Transverse colon (tissue), 4 donors: ENCODE measurements at regions not wholly inside any gene's neighbourhood (a gene's known extent, or its start where the extent isn't known, plus 50 kb on each side); places are given as distances from the start of the nearest gene placed in this dataset.

Source experiments
- DNase-seq: peaks from one replicate; pipeline ENCODE4 v3.0.0-alpha.2; 2019
- H3K27ac ChIP-seq, 4 donors: fragments of 200-600 bp; sonication (generic); 2 replicates each; pipeline ENCODE4 v1.5.1; 2016 to 2018; ENCODE audit warnings: inconsistent platforms in 4 of 4
- H3K27me3 ChIP-seq: fragments of 200-600 bp; sonication (generic); 2 replicates; pipeline ENCODE4 v1.5.1; 2017; ENCODE audit warnings: inconsistent platforms
- H3K36me3 ChIP-seq, 4 donors: fragments of 200-600 bp; sonication (generic); 2 replicates each; pipeline ENCODE4 v1.5.1; 2017 to 2019; ENCODE audit warnings: inconsistent platforms in 4 of 4
- H3K4me1 ChIP-seq, 4 donors: fragments of 200-600 bp; sonication (generic); 2 replicates each; pipeline ENCODE4 v1.5.1; 2017 to 2020; ENCODE audit warnings: inconsistent platforms in 4 of 4
- H3K4me3 ChIP-seq, 4 donors: fragments of 200-600 bp; sonication (generic); 1 replicate in 1 of 4; 2 replicates in 3 of 4; pipeline versions ENCODE4 v1.5.1 to v1.6.1; 2017 to 2019; ENCODE audit warnings: inconsistent platforms in 4 of 4
- H3K9me3 ChIP-seq, 2 donors: fragments of 200-600 bp; sonication (generic); 2 replicates each; pipeline ENCODE4 v1.5.1; 2017 to 2019; ENCODE audit warnings: inconsistent platforms in 2 of 2
- EP300 ChIP-seq: sonication (generic); formaldehyde crosslinking; IDR thresholded peaks from one replicate; pipeline ENCODE4 v1.6.1; 2017; ENCODE audit warnings: antibody characterized with exemption, low read depth
- POLR2A ChIP-seq: fragments of 450-650 bp; IDR thresholded peaks from one replicate; pipeline ENCODE4 v1.6.1; 2016; ENCODE audit warnings: antibody characterized with exemption, mild to moderate bottlenecking, moderate library complexity
- POLR2AphosphoS5 ChIP-seq, 3 donors: sonication (generic); formaldehyde crosslinking; IDR thresholded peaks; one replicate each; pipeline ENCODE4 v1.6.1; 2016; ENCODE audit warnings: antibody characterized with exemption in 3 of 3
- WGBS, 2 donors: methylation state at CpG; one replicate each; pipeline ENCODE4 v1.1.5; 2018; ENCODE audit warnings: low coverage in 1 of 2; 5-methylcytosine and 5-hydroxymethylcytosine counted together
- in situ Hi-C, 4 donors: fragments of 200-750 bp; cut with MboI; loops; one replicate each; pipeline versions ENCODE4 v1.15.0 to v1.15.1; 2017; ENCODE audit warnings: low sequenced_read_pairs in 3 of 4, low pct_ligation_motif_present in 1 of 4, low pct_unique_long_range_greater_than_20kb in 1 of 4
- intact Hi-C: fragments of 100-400 bp; cut with DNase I; formaldehyde crosslinking; loops from one replicate; pipeline ENCODE4 v1.15.1; 2023; ENCODE audit warnings: low total_unique reads
- TF ChIP-seq, protein P1 (sequence below), 5 experiments: fragments of 200-600 bp in 3 of 5; fragments of 450-650 bp in 2 of 5; sonication (generic) in 3 of 5; IDR thresholded peaks; 1 replicate in 2 of 5; 2 replicates in 3 of 5; pipeline ENCODE4 v1.5.1; 2016 to 2017; ENCODE audit warnings: antibody characterized with exemption in 5 of 5, inconsistent platforms in 3 of 5, mild to moderate bottlenecking in 2 of 5, moderate library complexity in 1 of 5

DNA sequence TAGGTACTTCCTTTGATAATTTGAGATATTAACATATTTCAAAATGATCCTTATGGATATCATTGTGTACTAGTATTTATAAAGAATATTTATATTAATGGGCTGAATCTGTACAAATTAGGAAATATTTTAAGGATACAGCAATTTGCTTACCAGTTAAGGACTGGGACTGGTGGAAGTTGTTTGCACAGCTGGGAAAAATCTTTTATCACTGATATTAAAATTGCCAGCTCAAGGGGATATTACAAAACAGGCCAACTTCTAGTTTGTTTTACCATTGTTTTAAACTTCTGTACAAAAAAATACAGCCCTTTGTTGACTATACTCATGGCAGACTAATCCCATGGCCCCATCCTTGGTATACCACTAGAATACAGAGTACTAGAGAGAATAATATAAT is 133.2 kb upstream of the DDHD1 start:
- no peak for DNase-seq
- no peak for TF ChIP-seq POLR2A
- no peak for TF ChIP-seq EP300
- H3K4me1 ChIP-seq, result no peaks in the 10 kb centered on the region
- intact Hi-C loops (no loop called here), in situ Hi-C loops (loop anchor here (25.0 kb wide), 2 partner anchors 474 to 1051 kb away; no protein-coding TSS in a partner anchor)
- H3K4me3 ChIP-seq, result no peak overlapping the region
- no peaks in the 10 kb centered on the region for H3K27me3 ChIP-seq
- H3K9me3 ChIP-seq, result peaks cover 0 to 8% of the 10 kb centered on the region in 2 donors
- H3K27ac ChIP-seq, result no peak overlapping the region
- H3K36me3 ChIP-seq, result no peaks in the 10 kb centered on the region

DNA sequence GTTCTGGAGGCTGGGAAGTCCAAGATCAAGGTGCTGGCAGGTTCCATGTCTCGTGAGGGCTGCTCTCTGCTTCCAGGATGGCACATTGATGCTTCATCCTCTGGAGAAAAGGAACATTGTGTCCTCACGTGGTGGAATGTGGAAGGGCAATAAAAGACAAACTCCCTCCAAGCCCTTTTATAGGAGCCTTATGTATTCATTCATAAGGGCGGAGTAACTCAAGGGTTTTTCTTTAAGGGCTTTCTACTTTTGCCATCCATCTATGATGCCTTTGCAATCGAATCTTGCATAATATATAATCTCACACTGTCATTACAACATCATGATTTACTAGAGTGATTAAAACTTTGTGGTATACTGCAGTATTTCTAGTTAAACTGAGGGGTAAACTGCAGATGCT is 132.7 kb upstream of the DDHD1 start:
- in situ Hi-C loops, result loop anchor here (25.0 kb wide), 2 partner anchors 474 to 1051 kb away; no protein-coding TSS in a partner anchor
- H3K36me3 ChIP-seq, result no peaks in the 10 kb centered on the region
- 56 to 62% methylated on average over 4 of the region's 4 CpGs for WGBS, 2 donors
- intact Hi-C loops, result no loop called here
- TF ChIP-seq, protein P1, sequence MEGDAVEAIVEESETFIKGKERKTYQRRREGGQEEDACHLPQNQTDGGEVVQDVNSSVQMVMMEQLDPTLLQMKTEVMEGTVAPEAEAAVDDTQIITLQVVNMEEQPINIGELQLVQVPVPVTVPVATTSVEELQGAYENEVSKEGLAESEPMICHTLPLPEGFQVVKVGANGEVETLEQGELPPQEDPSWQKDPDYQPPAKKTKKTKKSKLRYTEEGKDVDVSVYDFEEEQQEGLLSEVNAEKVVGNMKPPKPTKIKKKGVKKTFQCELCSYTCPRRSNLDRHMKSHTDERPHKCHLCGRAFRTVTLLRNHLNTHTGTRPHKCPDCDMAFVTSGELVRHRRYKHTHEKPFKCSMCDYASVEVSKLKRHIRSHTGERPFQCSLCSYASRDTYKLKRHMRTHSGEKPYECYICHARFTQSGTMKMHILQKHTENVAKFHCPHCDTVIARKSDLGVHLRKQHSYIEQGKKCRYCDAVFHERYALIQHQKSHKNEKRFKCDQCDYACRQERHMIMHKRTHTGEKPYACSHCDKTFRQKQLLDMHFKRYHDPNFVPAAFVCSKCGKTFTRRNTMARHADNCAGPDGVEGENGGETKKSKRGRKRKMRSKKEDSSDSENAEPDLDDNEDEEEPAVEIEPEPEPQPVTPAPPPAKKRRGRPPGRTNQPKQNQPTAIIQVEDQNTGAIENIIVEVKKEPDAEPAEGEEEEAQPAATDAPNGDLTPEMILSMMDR (IDR thresholded peaks at IDR 0.05), result no peak
- no peak for TF ChIP-seq EP300
- no peak for TF ChIP-seq POLR2A
- TF ChIP-seq POLR2AphosphoS5 (IDR thresholded peaks at IDR 0.05), result no peak
- H3K4me1 ChIP-seq, result no peaks in the 10 kb centered on the region
- no peaks in the 10 kb centered on the region for H3K27me3 ChIP-seq
- no peak overlapping the region for H3K4me3 ChIP-seq
- peaks cover 0 to 8% of the 10 kb centered on the region in 2 donors for H3K9me3 ChIP-seq
- DNase-seq, result no peak
- H3K27ac ChIP-seq, result no peak overlapping the region

DNA sequence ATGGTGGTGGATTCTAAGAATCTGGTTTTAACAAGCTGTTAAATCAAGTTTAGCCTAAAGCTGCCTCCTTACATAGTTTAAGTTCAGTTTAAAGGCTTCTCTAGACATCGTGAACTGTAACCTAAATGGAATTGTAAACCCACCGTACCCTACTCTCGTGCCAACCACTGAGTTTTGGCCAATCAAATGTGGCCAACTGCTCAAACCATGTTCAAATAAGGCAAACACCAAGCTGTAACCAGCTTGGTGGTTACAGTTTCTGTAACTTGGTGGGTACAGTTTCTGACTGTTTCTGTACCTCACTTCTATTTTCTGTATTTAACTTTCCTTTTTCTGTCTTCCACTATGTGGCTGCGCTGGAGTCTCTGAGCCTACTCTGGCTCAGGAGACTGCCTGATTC is 131.9 kb upstream of the DDHD1 start:
- Histone ChIP-seq H3K4me1 (no peaks in the 10 kb centered on the region), H3K9me3 (peaks cover 0 to 8% of the 10 kb centered on the region in 2 donors), H3K27ac (no peak overlapping the region), H3K36me3 (no peaks in the 10 kb centered on the region), H3K27me3 (no peaks in the 10 kb centered on the region), H3K4me3 (no peak overlapping the region)
- no peak for DNase-seq
- WGBS, 2 donors, result 88 to 90% methylated on average over 4 of the region's 4 CpGs
- in situ Hi-C loops (loop anchor here (25.0 kb wide), 2 partner anchors 473 to 1052 kb away; no protein-coding TSS in a partner anchor), intact Hi-C loops (no loop called here)
- no peak for TF ChIP-seq POLR2A
- TF ChIP-seq POLR2AphosphoS5 (IDR thresholded peaks at IDR 0.05), result no peak

GRCh38 chr14:53278602-53279506 is 125.7 kb upstream of the DDHD1 start:
- Histone ChIP-seq H3K4me1 (no peaks in the 10 kb centered on the region), H3K27me3 (no peaks in the 10 kb centered on the region), H3K36me3 (no peaks in the 10 kb centered on the region), H3K9me3 (no peaks in the 10 kb centered on the region), H3K4me3 (no peak overlapping the region), H3K27ac (no peak overlapping the region)
- in situ Hi-C loops, result loop anchor here (25.0 kb wide), 2 partner anchors 467 to 1058 kb away; no protein-coding TSS in a partner anchor
- no peak for DNase-seq
- intact Hi-C loops, result no loop called here
- 81 to 98% methylated on average over 6 to 12 of the region's 12 CpGs for WGBS, 2 donors
- TF ChIP-seq, protein P1 (IDR thresholded peaks at IDR 0.05), result no peak
- TF ChIP-seq EP300 (no peak), POLR2AphosphoS5 (IDR thresholded peaks at IDR 0.05) (peak in 1 of 3 donors; percentile 13), POLR2A (no peak)

DNA sequence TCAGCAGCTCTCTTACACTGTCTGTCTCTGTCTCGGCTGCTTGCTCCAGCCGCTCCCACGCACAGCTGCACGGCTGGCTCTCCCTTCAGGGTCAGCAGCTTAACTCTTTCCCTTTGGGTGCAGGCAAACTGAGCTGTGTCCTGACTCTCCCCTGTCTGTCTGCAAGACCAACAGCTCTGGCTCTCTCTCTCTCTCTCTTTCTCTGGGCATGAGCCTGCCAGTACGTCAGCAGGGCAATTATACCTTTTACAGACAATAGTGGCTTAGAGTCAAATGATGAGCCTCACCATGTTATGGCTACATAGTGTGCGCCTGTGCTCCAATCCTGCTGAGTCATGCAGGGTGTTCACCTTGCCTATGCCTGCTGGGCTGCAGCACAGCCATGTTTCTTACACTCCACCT is 120.5 kb upstream of the DDHD1 start:
- Histone ChIP-seq H3K9me3 (no peaks in the 10 kb centered on the region), H3K4me1 (no peaks in the 10 kb centered on the region), H3K4me3 (no peak overlapping the region), H3K27me3 (no peaks in the 10 kb centered on the region), H3K36me3 (no peaks in the 10 kb centered on the region), H3K27ac (no peak overlapping the region)
- intact Hi-C loops, result no loop called here
- in situ Hi-C loops, result no loop called here
- WGBS, 2 donors, result 76 to 81% methylated on average over 5 to 6 of the region's 6 CpGs
- TF ChIP-seq EP300 (no peak), POLR2A (no peak)
- no peak for DNase-seq
